ENCODE measurements at regions not wholly inside any gene's neighbourhood (a gene's known extent, or its start where the extent isn't known, plus 50 kb on each side); places are given as distances from the start of the nearest gene placed in this dataset.

GRCh38 chr14:98408713-98409112 lies 863.3 kb downstream of the BCL11B start:
- ATAC-seq (ENCODE audit: insufficient read depth, low FRiP score) (no peak), DNase-seq (no peak)
- Histone ChIP-seq H3K27ac (ENCODE audit: low read depth in 1 of 2, low read length in 1 of 2) (no peak overlapping the region), H3K4me1 (ENCODE audit: control insufficient read depth in 5 of 5, insufficient read depth in 5 of 5, low read length in 5 of 5) (no peaks in the 10 kb centered on the region), H3K27me3 (ENCODE audit: control insufficient read depth in 3 of 3, insufficient read depth in 3 of 3, low read length in 2 of 3) (no peaks in the 10 kb centered on the region), H3K9ac (ENCODE audit: insufficient read depth in 1 of 2, low read length in 2 of 2) (no peak overlapping the region), H3K9me3 (ENCODE audit: control insufficient read depth in 4 of 4, insufficient read depth in 3 of 4, low read length in 3 of 4) (no peaks in the 10 kb centered on the region), H3K36me3 (ENCODE audit: control insufficient read depth in 4 of 4, insufficient read depth in 4 of 4, low read length in 4 of 4) (no peaks in the 10 kb centered on the region), H3K4me3 (no peak overlapping the region)
- 61 to 81% methylated on average over 6 of the region's 6 CpGs for WGBS, 2 donors
- TF ChIP-seq, protein P1, sequence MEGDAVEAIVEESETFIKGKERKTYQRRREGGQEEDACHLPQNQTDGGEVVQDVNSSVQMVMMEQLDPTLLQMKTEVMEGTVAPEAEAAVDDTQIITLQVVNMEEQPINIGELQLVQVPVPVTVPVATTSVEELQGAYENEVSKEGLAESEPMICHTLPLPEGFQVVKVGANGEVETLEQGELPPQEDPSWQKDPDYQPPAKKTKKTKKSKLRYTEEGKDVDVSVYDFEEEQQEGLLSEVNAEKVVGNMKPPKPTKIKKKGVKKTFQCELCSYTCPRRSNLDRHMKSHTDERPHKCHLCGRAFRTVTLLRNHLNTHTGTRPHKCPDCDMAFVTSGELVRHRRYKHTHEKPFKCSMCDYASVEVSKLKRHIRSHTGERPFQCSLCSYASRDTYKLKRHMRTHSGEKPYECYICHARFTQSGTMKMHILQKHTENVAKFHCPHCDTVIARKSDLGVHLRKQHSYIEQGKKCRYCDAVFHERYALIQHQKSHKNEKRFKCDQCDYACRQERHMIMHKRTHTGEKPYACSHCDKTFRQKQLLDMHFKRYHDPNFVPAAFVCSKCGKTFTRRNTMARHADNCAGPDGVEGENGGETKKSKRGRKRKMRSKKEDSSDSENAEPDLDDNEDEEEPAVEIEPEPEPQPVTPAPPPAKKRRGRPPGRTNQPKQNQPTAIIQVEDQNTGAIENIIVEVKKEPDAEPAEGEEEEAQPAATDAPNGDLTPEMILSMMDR (IDR thresholded peaks at IDR 0.05; ENCODE audit: control extremely low read depth, extremely low read depth): no peak

GRCh38 chr14:98411154-98411553 lies 860.8 kb downstream of the BCL11B start:
- Histone ChIP-seq H3K9ac (ENCODE audit: insufficient read depth in 1 of 2, low read length in 2 of 2) (no peak overlapping the region), H3K4me1 (ENCODE audit: control insufficient read depth in 5 of 5, insufficient read depth in 5 of 5, low read length in 5 of 5) (no peaks in the 10 kb centered on the region), H3K27ac (ENCODE audit: low read depth in 1 of 2, low read length in 1 of 2) (no peak overlapping the region), H3K27me3 (ENCODE audit: control insufficient read depth in 3 of 3, insufficient read depth in 3 of 3, low read length in 2 of 3) (no peaks in the 10 kb centered on the region), H3K36me3 (ENCODE audit: control insufficient read depth in 4 of 4, insufficient read depth in 4 of 4, low read length in 4 of 4) (no peaks in the 10 kb centered on the region), H3K9me3 (ENCODE audit: control insufficient read depth in 4 of 4, insufficient read depth in 3 of 4, low read length in 3 of 4) (no peaks in the 10 kb centered on the region), H3K4me3 (no peak overlapping the region)
- ATAC-seq (ENCODE audit: insufficient read depth, low FRiP score) (no peak), DNase-seq (no peak)
- WGBS, 2 donors: 95% methylated on average over 8 of the region's 8 CpGs
- TF ChIP-seq, protein P1 (IDR thresholded peaks at IDR 0.05; ENCODE audit: control extremely low read depth, extremely low read depth): no peak

GRCh38 chr14:98412431-98412830 lies 859.6 kb downstream of the BCL11B start:
- 89 to 91% methylated on average over 2 of the region's 2 CpGs for WGBS, 2 donors
- ATAC-seq (ENCODE audit: insufficient read depth, low FRiP score): no peak

GRCh38 chr14:98415766-98416165 lies 856.2 kb downstream of the BCL11B start:
- H3K9ac ChIP-seq (ENCODE audit: insufficient read depth in 1 of 2, low read length in 2 of 2): no peak overlapping the region
- no peaks in the 10 kb centered on the region for H3K9me3 ChIP-seq (ENCODE audit: control insufficient read depth in 4 of 4, insufficient read depth in 3 of 4, low read length in 3 of 4)
- no peak for ATAC-seq (ENCODE audit: insufficient read depth, low FRiP score)
- no peak overlapping the region for H3K4me3 ChIP-seq
- no peaks in the 10 kb centered on the region for H3K27me3 ChIP-seq (ENCODE audit: control insufficient read depth in 3 of 3, insufficient read depth in 3 of 3, low read length in 2 of 3)
- WGBS, 2 donors: 67 to 75% methylated on average over 6 of the region's 6 CpGs
- TF ChIP-seq, protein P1 (IDR thresholded peaks at IDR 0.05; ENCODE audit: control extremely low read depth, extremely low read depth): no peak
- no peak overlapping the region for H3K27ac ChIP-seq (ENCODE audit: low read depth in 1 of 2, low read length in 1 of 2)
- DNase-seq: peak in 1 of 3 donors; percentile 36
- no peaks in the 10 kb centered on the region for H3K4me1 ChIP-seq (ENCODE audit: control insufficient read depth in 5 of 5, insufficient read depth in 5 of 5, low read length in 5 of 5)
- H3K36me3 ChIP-seq (ENCODE audit: control insufficient read depth in 4 of 4, insufficient read depth in 4 of 4, low read length in 4 of 4): no peaks in the 10 kb centered on the region

More at GRCh38 chr14:98412431-98412830, 859.6 kb downstream of the BCL11B start:
- Histone ChIP-seq H3K4me1 (ENCODE audit: control insufficient read depth in 5 of 5, insufficient read depth in 5 of 5, low read length in 5 of 5) (no peaks in the 10 kb centered on the region), H3K36me3 (ENCODE audit: control insufficient read depth in 4 of 4, insufficient read depth in 4 of 4, low read length in 4 of 4) (no peaks in the 10 kb centered on the region), H3K9me3 (ENCODE audit: control insufficient read depth in 4 of 4, insufficient read depth in 3 of 4, low read length in 3 of 4) (no peaks in the 10 kb centered on the region), H3K9ac (ENCODE audit: insufficient read depth in 1 of 2, low read length in 2 of 2) (no peak overlapping the region), H3K27ac (ENCODE audit: low read depth in 1 of 2, low read length in 1 of 2) (no peak overlapping the region), H3K27me3 (ENCODE audit: control insufficient read depth in 3 of 3, insufficient read depth in 3 of 3, low read length in 2 of 3) (no peaks in the 10 kb centered on the region), H3K4me3 (no peak overlapping the region)
- DNase-seq: no peak
- TF ChIP-seq, protein P1 (IDR thresholded peaks at IDR 0.05; ENCODE audit: control extremely low read depth, extremely low read depth): no peak

All from lung (tissue), 11 donors.